Adrenal gland (tissue), 9 donors: ENCODE measurements at regions not wholly inside any gene's neighbourhood (a gene's known extent, or its start where the extent isn't known, plus 50 kb on each side); places are given as distances from the start of the nearest gene placed in this dataset.

Source experiments
- DNase-seq, 7 donors: peaks; one replicate each; pipeline ENCODE4 v3.0.0-alpha.2; 2019 to 2020
- H3K27ac ChIP-seq, 5 donors: fragments of 200-600 bp; sonication (generic) in 4 of 5; 1 replicate in 3 of 5; 2 replicates in 2 of 5; pipeline versions ENCODE4 v1.5.1 to v1.8.0; 2016 to 2020; ENCODE audit warnings: mild to moderate bottlenecking in 1 of 5
- H3K27me3 ChIP-seq: fragments of 200-600 bp; 2 replicates; pipeline ENCODE4 v1.8.0; 2021
- H3K36me3 ChIP-seq, 2 donors: fragments of 200-600 bp; replicated peaks in 1 of 2; 1 replicate in 1 of 2; 2 replicates in 1 of 2; pipeline versions ENCODE4 v1.5.1 to v1.8.0; 2018 to 2022
- H3K4me1 ChIP-seq, 2 donors: fragments of 200-600 bp; replicated peaks in 1 of 2; 1 replicate in 1 of 2; 2 replicates in 1 of 2; pipeline versions ENCODE4 v1.5.1 to v1.8.0; 2018 to 2021
- H3K4me3 ChIP-seq, 4 donors: fragments of 200-600 bp; sonication (generic) in 3 of 4; one replicate each; pipeline ENCODE4 v1.5.1; 2016 to 2018
- H3K9me3 ChIP-seq, 3 donors: fragments of 200-600 bp; sonication (generic) in 1 of 3; replicated peaks in 1 of 3; 1 replicate in 2 of 3; 2 replicates in 1 of 3; pipeline versions ENCODE4 v1.5.1 to v1.8.0; 2016 to 2021
- CTCF ChIP-seq, 6 experiments: fragments of 450-650 bp in 4 of 6; fragments of 200-600 bp in 2 of 6; sonication (generic) in 1 of 6; IDR thresholded peaks; 1 replicate in 5 of 6; 2 replicates in 1 of 6; pipeline versions ENCODE4 v1.5.1 to v1.8.0; 2016 to 2021; ENCODE audit warnings: antibody characterized with exemption in 6 of 6, mild to moderate bottlenecking in 2 of 6, moderate library complexity in 1 of 6
- POLR2A ChIP-seq, 2 donors: fragments of 450-650 bp; IDR thresholded peaks; one replicate each; pipeline ENCODE4 v1.6.1; 2017; ENCODE audit warnings: antibody characterized with exemption in 2 of 2, mild to moderate bottlenecking in 2 of 2, moderate library complexity in 1 of 2
- WGBS, 4 donors: extraction: QIAGEN DNeasy Blood & Tissue Kit in 2 of 4; methylation state at CpG; one replicate each; pipeline versions ENCODE4 v1.1.5 to v1.1.7; 2013 to 2017; 5-methylcytosine and 5-hydroxymethylcytosine counted together
- intact Hi-C, 2 donors: fragments of 100-400 bp; cut with DNase I; formaldehyde crosslinking; loops; one replicate each; pipeline versions ENCODE4 v1.14.1 to v1.15.0; 2022 to 2023
- donor health status: healthy with polysubstance abuse.
- donor health status: Bipolar disorder and iron deficiency.
- donor health status: DM: yes; HTN: yes; CAD: no.
- donor health status: DM: no; HTN: no; CAD: no.
- donor health status: DM: no; HTN: no; CAD: no.

DNA sequence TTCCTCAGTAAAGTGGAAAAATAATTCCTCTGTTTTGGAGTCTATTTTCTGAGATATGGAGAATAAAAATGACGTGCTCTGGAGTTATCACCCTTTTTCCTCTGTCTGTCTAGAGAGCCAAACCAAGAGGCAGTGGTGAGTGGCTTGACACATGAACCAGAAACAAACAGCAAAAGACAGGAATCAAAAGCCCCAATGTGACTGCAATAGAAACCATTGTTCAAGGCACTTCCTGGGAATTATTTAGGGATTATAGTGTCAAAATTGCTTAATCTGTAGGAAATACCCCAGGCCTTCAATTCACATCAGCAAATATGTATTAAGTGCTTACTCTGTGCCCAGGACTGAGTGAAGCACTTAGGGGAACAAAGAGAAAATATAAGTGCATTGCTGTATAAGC lies 560.4 kb upstream of the JAG1 start:
- WGBS, 4 donors = 47 to 69% (median 56%) methylated on average over 1 of the region's 1 CpG
- Histone ChIP-seq H3K9me3 (no peaks in the 10 kb centered on the region), H3K36me3 (no peaks in the 10 kb centered on the region), H3K27ac (no peak overlapping the region), H3K4me1 (no peaks in the 10 kb centered on the region), H3K27me3 (no peaks in the 10 kb centered on the region), H3K4me3 (no peak overlapping the region)
- DNase-seq = no peak
- intact Hi-C loops = no loop called here
- TF ChIP-seq POLR2A (IDR thresholded peaks at IDR 0.05) = no peak
- TF ChIP-seq CTCF (IDR thresholded peaks at IDR 0.05) = no peak

GRCh38 chr20:11234608-11235007 lies 560.8 kb upstream of the JAG1 start:
- intact Hi-C loops = no loop called here
- no peak for DNase-seq
- Histone ChIP-seq H3K27me3 (no peaks in the 10 kb centered on the region), H3K9me3 (no peaks in the 10 kb centered on the region), H3K36me3 (no peaks in the 10 kb centered on the region), H3K4me1 (no peaks in the 10 kb centered on the region), H3K4me3 (no peak overlapping the region), H3K27ac (no peak overlapping the region)
- no peak for TF ChIP-seq CTCF (IDR thresholded peaks at IDR 0.05)
- no peak for TF ChIP-seq POLR2A (IDR thresholded peaks at IDR 0.05)
- WGBS, 4 donors = 41 to 70% (median 63%) methylated on average over 1 of the region's 1 CpG

GRCh38 chr20:11235058-11235457 lies 561.3 kb upstream of the JAG1 start:
- Histone ChIP-seq H3K27me3 (no peaks in the 10 kb centered on the region), H3K4me1 (no peaks in the 10 kb centered on the region), H3K27ac (no peak overlapping the region), H3K36me3 (no peaks in the 10 kb centered on the region), H3K4me3 (no peak overlapping the region), H3K9me3 (no peaks in the 10 kb centered on the region)
- no peak for DNase-seq
- 65 to 76% (median 72%) methylated on average over 3 of the region's 3 CpGs for WGBS, 4 donors
- TF ChIP-seq CTCF (IDR thresholded peaks at IDR 0.05) (no peak), POLR2A (IDR thresholded peaks at IDR 0.05) (no peak)
- intact Hi-C loops = no loop called here

- Histone ChIP-seq H3K36me3 (no peaks in the 10 kb centered on the region), H3K4me3 (no peak overlapping the region), H3K27me3 (no peaks in the 10 kb centered on the region), H3K4me1 (no peaks in the 10 kb centered on the region), H3K27ac (no peak overlapping the region), H3K9me3 (no peaks in the 10 kb centered on the region)
- intact Hi-C loops = no loop called here
- WGBS, 4 donors = 80 to 98% (median 90%) methylated on average over 2 of the region's 2 CpGs
- TF ChIP-seq POLR2A (IDR thresholded peaks at IDR 0.05) = no peak
- TF ChIP-seq CTCF (IDR thresholded peaks at IDR 0.05) = no peak
- no peak for DNase-seq
Observed at GRCh38 chr20:11242320-11242719, 568.5 kb upstream of the JAG1 start.
